ENCODE measurements at regions not wholly inside any gene's neighbourhood (a gene's known extent, or its start where the extent isn't known, plus 50 kb on each side); places are given as distances from the start of the nearest gene placed in this dataset.

- Histone ChIP-seq H3K27ac (ENCODE audit: extremely low read length, insufficient read depth, low read length) (no peak overlapping the region), H3K9me3 (ENCODE audit: low read length) (no peaks in the 10 kb centered on the region), H2AFZ (ENCODE audit: low read length) (no peak overlapping the region), H3K4me1 (ENCODE audit: insufficient read depth, low read length) (no peaks in the 10 kb centered on the region), H3K79me2 (ENCODE audit: insufficient read depth, low read length) (no peaks in the 10 kb centered on the region), H3K4me2 (ENCODE audit: low read depth, low read length) (no peak overlapping the region), H3K9ac (ENCODE audit: insufficient read depth, low read depth, low read length) (no peak overlapping the region), H3K27me3 (ENCODE audit: control insufficient read depth in 1 of 2, insufficient read depth in 2 of 2, low read length in 2 of 2) (no peaks in the 10 kb centered on the region), H4K20me1 (ENCODE audit: insufficient read depth, low read length) (no peaks in the 10 kb centered on the region), H3K36me3 (replicated peaks in 1 of 2; ENCODE audit: control insufficient read depth in 1 of 2, insufficient read depth in 2 of 2, low read length in 2 of 2) (no peaks in the 10 kb centered on the region), H3K4me3 (replicated peaks in 1 of 3; ENCODE audit: insufficient read depth in 1 of 3, low read depth in 2 of 3, low read length in 3 of 3) (no peak overlapping the region)
- ATAC-seq (no peak), FAIRE-seq (no peak), DNase-seq (ENCODE audit: low spot score) (no peak)
- intact Hi-C loops (cut with micrococcal nuclease; ENCODE audit: unreplicated experiment) = no loop called here
- WGBS (ENCODE audit: low lambda C conversion rate) = 55% methylated on average over 2 of the region's 2 CpGs
- BruUV-seq (replicated peaks) = no TSS peak
- ChIA-PET CTCF (ENCODE audit: low intra/inter-chr PET ratio, low total read pairs) (no interaction called here), POLR2A (no interaction called here)
- in situ Hi-C loops (cut with HindIII; ENCODE audit: extremely low pct_ligation_motif_present, low pct_unique_long_range_greater_than_20kb) = no loop called here
- TF ChIP-seq ZNF619 (CRISPR knock-in tag; IDR thresholded peaks at IDR 0.05) = no peak
- TF ChIP-seq IRX3 (CRISPR knock-in tag; IDR thresholded peaks at IDR 0.05; ENCODE audit: borderline replicate concordance, low read depth) = no peak
- no peak for TF ChIP-seq FOXK2 (IDR thresholded peaks at IDR 0.05)
- no peak for TF ChIP-seq ZBTB46 (CRISPR knock-in tag; IDR thresholded peaks at IDR 0.05; ENCODE audit: borderline replicate concordance)
- TF ChIP-seq FOXK1 (CRISPR knock-in tag; IDR thresholded peaks at IDR 0.05; ENCODE audit: borderline replicate concordance, low read depth) = no peak
- no peak for TF ChIP-seq MTERF4 (CRISPR knock-in tag; IDR thresholded peaks at IDR 0.05)
- TF ChIP-seq ZNF549 (CRISPR knock-in tag; IDR thresholded peaks at IDR 0.05) = no peak
- TF ChIP-seq ZNF513 (CRISPR knock-in tag; conservative IDR thresholded peaks at IDR 0.05) = no peak
Measured at GRCh38 chr12:105576261-105576660, 245.8 kb downstream of the C12orf75 start.
